Right atrium auricular region (tissue), 2 donors: ENCODE measurements at regions not wholly inside any gene's neighbourhood (a gene's known extent, or its start where the extent isn't known, plus 50 kb on each side); places are given as distances from the start of the nearest gene placed in this dataset.

Experiments
- DNase-seq: peaks from one replicate; pipeline ENCODE4 v3.0.0-alpha.2; 2019; ENCODE audit warnings: low spot score
- H3K27ac ChIP-seq, 2 donors: fragments of 200-600 bp; sonication (generic); 1 replicate in 1 of 2; 2 replicates in 1 of 2; pipeline ENCODE4 v1.5.1; 2016 to 2019
- H3K27me3 ChIP-seq, 2 donors: fragments of 200-600 bp; sonication (generic); one replicate each; pipeline versions ENCODE4 v1.5.1 to v1.6.0; 2017 to 2019
- H3K36me3 ChIP-seq: fragments of 200-600 bp; sonication (generic); one replicate; pipeline ENCODE4 v1.5.1; 2016
- H3K4me1 ChIP-seq, 2 donors: fragments of 200-600 bp; sonication (generic); one replicate each; pipeline versions ENCODE4 v1.5.1 to v1.6.0; 2017 to 2019
- H3K4me3 ChIP-seq, 2 donors: fragments of 200-600 bp; sonication (generic); 1 replicate in 1 of 2; 2 replicates in 1 of 2; pipeline ENCODE4 v1.5.1; 2017 to 2019; ENCODE audit warnings: mild to moderate bottlenecking in 1 of 2, moderate library complexity in 1 of 2
- H3K9me3 ChIP-seq, 2 donors: fragments of 200-600 bp; sonication (generic); one replicate each; pipeline ENCODE4 v1.5.1; 2019
- TF ChIP-seq, protein P1 (sequence below), 2 donors: fragments of 200-600 bp; sonication (generic); IDR thresholded peaks; one replicate each; pipeline ENCODE4 v1.5.1; 2019; ENCODE audit warnings: antibody characterized with exemption in 2 of 2

DNA sequence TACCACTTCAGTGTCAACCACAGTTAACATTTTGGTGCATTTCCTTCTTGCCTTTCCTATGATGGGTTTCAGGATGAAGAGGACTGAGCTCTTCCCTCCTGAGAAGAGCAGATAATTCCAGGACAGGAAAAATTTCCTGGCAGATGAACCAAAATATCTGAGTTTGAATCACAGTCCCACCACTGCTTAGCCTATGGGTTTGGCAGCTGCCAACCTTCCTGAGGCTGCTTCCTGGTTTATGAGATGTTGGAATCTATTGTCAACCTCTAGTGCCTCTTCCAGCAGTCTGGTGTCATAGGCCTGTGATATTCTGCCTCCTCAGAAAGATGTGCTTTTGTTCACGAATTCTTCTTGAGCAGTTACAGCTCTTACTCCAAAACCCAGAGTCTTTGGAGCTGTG, 197.4 kb upstream of the FRMD6 start:
- H3K27ac ChIP-seq: no peak overlapping the region

DNA sequence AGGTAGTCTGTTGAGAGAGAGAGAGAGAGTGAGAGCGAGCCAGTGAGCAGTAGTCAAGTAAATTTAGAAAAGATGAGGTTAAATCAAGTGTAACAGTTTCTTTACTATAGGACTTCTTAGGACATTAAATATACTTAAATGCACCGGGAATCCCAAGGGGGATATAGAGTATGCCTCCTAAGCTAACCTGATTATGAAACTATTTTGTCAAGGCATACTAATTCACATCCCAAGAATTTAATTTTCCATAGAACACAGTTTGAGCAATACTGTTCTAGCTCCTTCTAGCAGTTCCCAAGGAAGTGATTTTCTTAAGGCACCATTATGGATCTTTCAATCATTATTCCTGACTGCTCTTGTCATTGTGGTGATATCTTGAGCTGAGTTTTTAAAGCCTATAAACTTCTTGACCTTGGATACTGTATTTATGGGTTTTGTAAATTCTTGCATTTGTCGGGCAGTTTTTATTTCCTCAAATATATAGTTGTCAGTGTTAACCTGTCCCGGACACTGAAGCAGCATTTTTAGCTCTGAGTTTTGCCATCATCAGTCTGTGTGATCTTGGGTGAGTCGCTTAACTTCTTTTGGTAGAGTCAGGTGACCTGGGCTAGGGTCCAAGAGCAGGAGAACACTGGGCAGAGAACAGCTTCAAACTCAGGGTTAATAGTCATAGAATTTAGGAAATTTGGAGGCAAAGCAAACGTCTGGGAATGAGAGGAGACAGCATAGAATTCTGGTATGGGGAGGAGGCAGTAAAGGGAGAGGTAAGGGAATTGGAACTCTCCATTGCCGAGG, 196.5 kb upstream of the FRMD6 start:
- no peak overlapping the region for H3K27ac ChIP-seq
- no peak for DNase-seq
- H3K9me3 ChIP-seq: no peaks in the 10 kb centered on the region

More for the DNA sequence above, 197.4 kb upstream of the FRMD6 start:
- Histone ChIP-seq H3K9me3 (no peaks in the 10 kb centered on the region), H3K27me3 (no peaks in the 10 kb centered on the region), H3K36me3 (no peaks in the 10 kb centered on the region), H3K4me3 (no peak overlapping the region), H3K4me1 (peaks cover 0 to under 1% of the 10 kb centered on the region in 2 donors)
- TF ChIP-seq, protein P1, sequence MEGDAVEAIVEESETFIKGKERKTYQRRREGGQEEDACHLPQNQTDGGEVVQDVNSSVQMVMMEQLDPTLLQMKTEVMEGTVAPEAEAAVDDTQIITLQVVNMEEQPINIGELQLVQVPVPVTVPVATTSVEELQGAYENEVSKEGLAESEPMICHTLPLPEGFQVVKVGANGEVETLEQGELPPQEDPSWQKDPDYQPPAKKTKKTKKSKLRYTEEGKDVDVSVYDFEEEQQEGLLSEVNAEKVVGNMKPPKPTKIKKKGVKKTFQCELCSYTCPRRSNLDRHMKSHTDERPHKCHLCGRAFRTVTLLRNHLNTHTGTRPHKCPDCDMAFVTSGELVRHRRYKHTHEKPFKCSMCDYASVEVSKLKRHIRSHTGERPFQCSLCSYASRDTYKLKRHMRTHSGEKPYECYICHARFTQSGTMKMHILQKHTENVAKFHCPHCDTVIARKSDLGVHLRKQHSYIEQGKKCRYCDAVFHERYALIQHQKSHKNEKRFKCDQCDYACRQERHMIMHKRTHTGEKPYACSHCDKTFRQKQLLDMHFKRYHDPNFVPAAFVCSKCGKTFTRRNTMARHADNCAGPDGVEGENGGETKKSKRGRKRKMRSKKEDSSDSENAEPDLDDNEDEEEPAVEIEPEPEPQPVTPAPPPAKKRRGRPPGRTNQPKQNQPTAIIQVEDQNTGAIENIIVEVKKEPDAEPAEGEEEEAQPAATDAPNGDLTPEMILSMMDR (IDR thresholded peaks at IDR 0.05): no peak
- no peak for DNase-seq

DNA sequence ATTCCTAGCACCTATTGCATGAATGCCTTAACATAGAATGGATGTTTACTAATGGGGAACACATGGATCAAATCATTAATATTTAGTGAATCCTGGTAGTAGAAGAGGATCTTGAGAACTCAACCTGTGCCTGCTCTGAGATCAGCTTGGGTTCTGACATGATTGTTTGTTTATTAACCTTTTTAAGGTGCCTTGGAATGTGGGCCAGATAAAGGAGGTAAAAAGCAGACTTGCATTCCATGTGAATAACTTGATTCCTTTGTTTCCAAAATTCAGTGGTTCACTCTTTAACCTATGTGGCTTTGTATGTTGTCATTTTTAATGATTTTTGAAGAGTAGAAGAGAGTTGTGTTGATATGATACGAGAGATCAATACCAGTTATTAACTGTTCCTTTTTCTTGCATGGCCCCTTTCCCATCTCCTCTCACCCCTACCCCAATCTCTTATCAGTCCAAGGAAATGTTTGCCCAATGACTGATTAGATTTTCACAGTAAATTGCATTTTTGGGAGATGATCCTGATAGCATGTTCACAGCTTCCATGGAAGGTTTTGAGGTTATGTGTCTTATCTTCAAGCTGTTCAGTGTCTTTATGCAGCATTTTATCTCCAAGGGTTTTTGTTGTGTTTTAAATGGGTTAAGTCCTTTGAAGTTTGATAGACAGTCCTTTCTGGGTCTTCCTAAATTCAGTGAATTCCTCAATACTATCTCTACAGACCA, 193.7 kb upstream of the FRMD6 start:
- no peaks in the 10 kb centered on the region for H3K4me1 ChIP-seq
- no peaks in the 10 kb centered on the region for H3K27me3 ChIP-seq
- no peak overlapping the region for H3K4me3 ChIP-seq
- TF ChIP-seq, protein P1 (IDR thresholded peaks at IDR 0.05): no peak
- no peak for DNase-seq
- no peaks in the 10 kb centered on the region for H3K36me3 ChIP-seq
- no peak overlapping the region for H3K27ac ChIP-seq
- H3K9me3 ChIP-seq: no peaks in the 10 kb centered on the region

More for the DNA sequence above, 196.5 kb upstream of the FRMD6 start:
- Histone ChIP-seq H3K27me3 (no peaks in the 10 kb centered on the region), H3K36me3 (no peaks in the 10 kb centered on the region), H3K4me3 (no peak overlapping the region), H3K4me1 (no peaks in the 10 kb centered on the region)
- TF ChIP-seq, protein P1 (IDR thresholded peaks at IDR 0.05): no peak

DNA sequence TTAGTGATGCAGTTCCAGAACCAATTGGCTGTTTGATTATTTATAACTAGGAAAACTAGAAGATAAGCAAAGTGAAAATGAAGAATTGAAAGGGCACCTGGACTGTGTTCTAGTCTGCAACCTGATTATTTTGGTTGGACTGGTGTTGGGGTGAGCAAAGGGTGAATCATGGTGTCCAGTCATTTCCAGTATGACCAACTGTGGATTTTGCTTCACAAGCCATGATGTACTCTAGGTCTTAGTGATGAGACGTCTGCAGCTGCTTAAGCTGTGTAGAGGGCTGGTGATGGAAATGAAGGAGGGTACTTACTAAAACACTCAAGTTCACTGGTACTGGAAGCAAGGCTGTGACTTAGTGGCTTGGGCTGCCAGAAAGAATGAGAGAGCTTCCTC, 193.2 kb upstream of the FRMD6 start:
- no peak overlapping the region for H3K27ac ChIP-seq
- H3K9me3 ChIP-seq: no peaks in the 10 kb centered on the region
- TF ChIP-seq, protein P1 (IDR thresholded peaks at IDR 0.05): no peak
- DNase-seq: no peak
- H3K4me1 ChIP-seq: no peaks in the 10 kb centered on the region
- no peak overlapping the region for H3K4me3 ChIP-seq
- H3K27me3 ChIP-seq: no peaks in the 10 kb centered on the region
- no peaks in the 10 kb centered on the region for H3K36me3 ChIP-seq

DNA sequence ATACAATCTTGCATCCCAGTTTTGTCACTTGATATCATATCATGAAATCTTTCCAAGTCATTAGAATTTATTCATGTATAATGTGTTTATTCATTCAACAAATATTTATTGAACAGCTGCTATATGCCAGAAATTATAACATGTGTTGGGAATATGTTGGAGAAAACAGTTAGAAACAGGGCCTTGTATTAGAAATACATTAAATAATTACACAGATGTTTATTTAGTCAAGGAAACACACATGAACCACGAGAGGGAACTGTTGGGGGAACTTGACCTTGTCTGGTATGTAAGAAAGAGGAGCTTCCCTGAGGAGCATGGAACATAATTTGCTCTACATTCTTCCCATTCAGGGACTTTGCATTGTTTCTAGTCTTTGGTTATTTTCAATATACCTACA, 191.7 kb upstream of the FRMD6 start:
- H3K9me3 ChIP-seq: no peaks in the 10 kb centered on the region
- H3K4me3 ChIP-seq: no peak overlapping the region
- TF ChIP-seq, protein P1 (IDR thresholded peaks at IDR 0.05): no peak
- no peak overlapping the region for H3K27ac ChIP-seq
- no peaks in the 10 kb centered on the region for H3K4me1 ChIP-seq
- H3K27me3 ChIP-seq: no peaks in the 10 kb centered on the region
- no peaks in the 10 kb centered on the region for H3K36me3 ChIP-seq
- DNase-seq: no peak
